ENCODE measurements at regions not wholly inside any gene's neighbourhood (a gene's known extent, or its start where the extent isn't known, plus 50 kb on each side); places are given as distances from the start of the nearest gene placed in this dataset.
A peak's percentile ranks its signal among the peaks of the same experiment; 100 is the strongest.

DNA sequence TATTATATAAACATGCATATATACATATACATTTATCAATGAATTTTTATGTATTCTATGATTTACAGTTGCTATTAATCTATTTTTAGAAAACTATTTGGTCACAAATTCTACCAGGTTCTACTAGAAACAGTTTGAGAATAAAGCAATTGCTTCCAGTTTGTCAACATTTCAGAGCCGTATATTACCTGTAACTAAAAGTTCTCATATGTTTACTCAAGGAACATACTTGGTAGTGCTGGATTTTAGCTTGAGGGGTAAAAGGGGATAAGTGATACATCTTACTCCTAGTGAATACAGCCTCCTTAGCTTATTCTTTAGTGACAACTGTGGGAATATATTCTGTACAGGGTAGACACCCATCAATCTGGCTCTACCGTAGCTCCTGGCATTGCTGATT is 1590.5 kb upstream of the LRRTM3 start:
- Histone ChIP-seq H3K36me3 (ENCODE audit: low read depth) (no peaks in the 10 kb centered on the region), H3K4me3 (no peak overlapping the region), H3K9me3 (no peaks in the 10 kb centered on the region), H3K4me1 (ENCODE audit: low read depth) (no peaks in the 10 kb centered on the region)
- TF ChIP-seq, protein P1, sequence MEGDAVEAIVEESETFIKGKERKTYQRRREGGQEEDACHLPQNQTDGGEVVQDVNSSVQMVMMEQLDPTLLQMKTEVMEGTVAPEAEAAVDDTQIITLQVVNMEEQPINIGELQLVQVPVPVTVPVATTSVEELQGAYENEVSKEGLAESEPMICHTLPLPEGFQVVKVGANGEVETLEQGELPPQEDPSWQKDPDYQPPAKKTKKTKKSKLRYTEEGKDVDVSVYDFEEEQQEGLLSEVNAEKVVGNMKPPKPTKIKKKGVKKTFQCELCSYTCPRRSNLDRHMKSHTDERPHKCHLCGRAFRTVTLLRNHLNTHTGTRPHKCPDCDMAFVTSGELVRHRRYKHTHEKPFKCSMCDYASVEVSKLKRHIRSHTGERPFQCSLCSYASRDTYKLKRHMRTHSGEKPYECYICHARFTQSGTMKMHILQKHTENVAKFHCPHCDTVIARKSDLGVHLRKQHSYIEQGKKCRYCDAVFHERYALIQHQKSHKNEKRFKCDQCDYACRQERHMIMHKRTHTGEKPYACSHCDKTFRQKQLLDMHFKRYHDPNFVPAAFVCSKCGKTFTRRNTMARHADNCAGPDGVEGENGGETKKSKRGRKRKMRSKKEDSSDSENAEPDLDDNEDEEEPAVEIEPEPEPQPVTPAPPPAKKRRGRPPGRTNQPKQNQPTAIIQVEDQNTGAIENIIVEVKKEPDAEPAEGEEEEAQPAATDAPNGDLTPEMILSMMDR (IDR thresholded peaks at IDR 0.05), result no peak
- intact Hi-C loops (cut with DNase I, micrococcal nuclease), result no loop called here
- ATAC-seq (no peak), DNase-seq (no peak)

DNA sequence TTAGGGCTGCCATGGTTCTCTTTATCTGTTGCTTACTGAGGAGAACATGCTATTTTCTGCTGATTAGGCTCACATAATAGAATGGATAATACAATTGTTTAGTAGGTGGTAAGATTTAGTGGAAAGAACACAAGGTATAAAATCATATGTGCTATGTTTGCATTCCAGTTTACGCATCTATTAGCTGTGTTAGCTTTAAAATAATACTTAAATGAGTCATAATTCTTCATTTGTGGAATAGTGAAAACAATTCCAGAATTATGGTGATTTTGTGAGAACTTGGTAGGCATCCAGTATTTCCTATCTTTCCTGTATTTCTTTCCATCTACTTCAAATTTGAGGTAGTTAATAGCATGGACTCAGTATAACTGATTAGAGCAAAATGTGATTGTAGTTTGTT is 1585.5 kb upstream of the LRRTM3 start:
- Histone ChIP-seq H3K36me3 (ENCODE audit: low read depth) (no peaks in the 10 kb centered on the region), H3K4me1 (ENCODE audit: low read depth) (no peaks in the 10 kb centered on the region), H3K9me3 (no peaks in the 10 kb centered on the region), H3K4me3 (no peak overlapping the region)
- TF ChIP-seq, protein P1 (IDR thresholded peaks at IDR 0.05), result no peak
- ATAC-seq, result no peak
- DNase-seq, result no peak
- intact Hi-C loops (cut with DNase I, micrococcal nuclease), result no loop called here

DNA sequence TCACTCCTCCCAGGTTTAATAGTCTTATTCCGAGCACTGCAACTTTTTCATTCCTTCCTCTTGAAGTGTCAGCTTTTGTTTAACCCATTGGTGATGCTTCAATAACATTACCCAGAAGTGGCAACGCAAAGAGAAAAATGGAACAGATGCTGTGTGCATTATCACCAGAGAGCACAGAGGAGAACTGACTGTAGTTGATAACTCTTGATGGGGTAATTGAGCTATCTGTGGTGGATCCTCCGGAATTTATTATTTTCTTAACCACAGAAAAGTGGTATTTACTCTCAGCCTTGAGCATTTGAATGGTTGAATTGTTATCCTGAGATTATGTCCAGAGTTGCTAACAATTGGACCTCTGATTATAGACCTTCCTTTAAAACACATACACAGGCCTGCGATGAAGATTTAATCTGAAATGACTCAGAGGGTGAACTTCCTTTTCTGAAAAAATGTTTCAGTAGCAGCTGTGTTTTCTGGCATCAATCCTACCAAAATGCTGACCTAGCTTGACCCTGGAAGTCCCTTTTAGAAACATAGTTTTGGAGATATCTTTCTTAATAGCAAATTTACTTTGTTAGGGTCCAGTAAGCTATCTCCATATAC is 1584.4 kb upstream of the LRRTM3 start:
- no peaks in the 10 kb centered on the region for H3K36me3 ChIP-seq (ENCODE audit: low read depth)
- no peaks in the 10 kb centered on the region for H3K4me1 ChIP-seq (ENCODE audit: low read depth)
- no peak overlapping the region for H3K4me3 ChIP-seq
- TF ChIP-seq, protein P1 (IDR thresholded peaks at IDR 0.05), result no peak
- intact Hi-C loops (cut with DNase I, micrococcal nuclease), result no loop called here
- H3K9me3 ChIP-seq, result no peaks in the 10 kb centered on the region
- ATAC-seq (no peak), DNase-seq (peak in 1 of 3 donors; percentile 8)

DNA sequence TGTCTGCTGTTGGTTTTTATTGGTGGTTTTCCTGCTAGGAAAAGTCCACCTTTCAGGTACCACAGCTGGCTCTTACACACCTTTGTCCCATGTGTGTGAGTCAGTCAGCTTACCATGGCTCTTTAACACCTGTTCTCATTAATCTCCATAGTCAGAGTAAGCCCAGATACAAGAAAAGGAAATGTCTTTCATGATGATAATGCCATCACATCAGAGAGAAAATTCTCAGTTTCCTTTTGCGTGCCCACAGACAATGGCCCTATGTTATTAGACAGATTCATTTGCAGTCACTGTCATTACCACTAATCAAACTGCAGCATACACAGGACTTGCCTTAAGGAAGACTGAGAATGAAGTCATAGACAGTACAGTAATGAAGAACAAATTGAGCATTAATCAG is 1583.6 kb upstream of the LRRTM3 start:
- no peaks in the 10 kb centered on the region for H3K36me3 ChIP-seq (ENCODE audit: low read depth)
- no peak for DNase-seq
- TF ChIP-seq, protein P1 (IDR thresholded peaks at IDR 0.05), result no peak
- no peak overlapping the region for H3K4me3 ChIP-seq
- ATAC-seq, result peak; percentile 25
- intact Hi-C loops (cut with DNase I, micrococcal nuclease), result no loop called here
- H3K9me3 ChIP-seq, result no peaks in the 10 kb centered on the region
- H3K4me1 ChIP-seq (ENCODE audit: low read depth), result no peaks in the 10 kb centered on the region

DNA sequence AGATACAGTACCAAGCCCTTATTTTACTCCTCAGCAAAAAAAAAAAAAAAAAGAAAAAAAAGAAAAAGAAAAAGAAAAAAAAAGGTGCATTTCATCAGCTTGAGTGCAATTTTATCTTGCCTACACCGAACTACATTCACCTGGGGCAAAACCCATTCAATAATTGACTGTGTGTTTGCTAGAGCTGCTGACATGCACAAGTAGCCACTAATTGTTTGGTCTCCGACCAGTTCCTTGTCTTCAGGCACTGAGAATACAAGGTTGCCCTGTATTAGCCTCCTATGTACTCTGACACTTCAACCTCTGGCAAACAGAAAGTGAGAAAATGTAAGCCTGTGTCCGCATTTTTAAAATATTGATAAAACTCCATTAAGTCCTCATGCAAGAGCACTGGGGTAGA is 1579.4 kb upstream of the LRRTM3 start:
- ATAC-seq (no peak), DNase-seq (no peak)
- Histone ChIP-seq H3K9me3 (no peaks in the 10 kb centered on the region), H3K4me3 (no peak overlapping the region), H3K36me3 (ENCODE audit: low read depth) (no peaks in the 10 kb centered on the region), H3K4me1 (ENCODE audit: low read depth) (no peaks in the 10 kb centered on the region)
- TF ChIP-seq, protein P1 (IDR thresholded peaks at IDR 0.05), result no peak
- intact Hi-C loops (cut with DNase I, micrococcal nuclease), result no loop called here

DNA sequence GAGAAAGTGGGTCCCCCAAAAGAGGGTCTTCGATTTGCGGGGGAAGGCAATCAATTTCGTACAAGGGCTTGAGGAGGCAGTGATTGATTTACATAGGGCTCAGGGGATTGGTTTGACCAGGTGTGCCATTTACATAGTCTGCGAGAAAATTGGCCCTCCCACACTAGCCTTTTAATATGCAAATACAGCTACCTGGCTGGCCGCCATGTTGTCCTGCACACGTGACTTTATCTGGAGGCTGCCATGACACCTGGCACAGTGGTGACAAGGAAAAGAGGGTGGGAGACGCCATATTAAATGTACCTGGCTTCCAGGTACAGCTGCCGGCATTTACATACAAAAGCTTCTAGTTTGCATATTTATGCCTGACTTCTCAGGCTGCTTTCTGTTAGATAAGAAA is 1577.2 kb upstream of the LRRTM3 start:
- DNase-seq (no peak), ATAC-seq (no peak)
- intact Hi-C loops (cut with DNase I, micrococcal nuclease), result no loop called here
- no peak overlapping the region for H3K4me3 ChIP-seq
- TF ChIP-seq, protein P1 (IDR thresholded peaks at IDR 0.05), result no peak
- no peaks in the 10 kb centered on the region for H3K9me3 ChIP-seq
- H3K4me1 ChIP-seq (ENCODE audit: low read depth), result no peaks in the 10 kb centered on the region
- H3K36me3 ChIP-seq (ENCODE audit: low read depth), result no peaks in the 10 kb centered on the region
